ES-I3 (cell line): ENCODE measurements at regions not wholly inside any gene's neighbourhood (a gene's known extent, or its start where the extent isn't known, plus 50 kb on each side); places are given as distances from the start of the nearest gene placed in this dataset.

Source experiments
- H3K36me3 ChIP-seq: 2 replicates; pipeline ENCODE4 v1.6.1; 2013; ENCODE audit warnings: mild to moderate bottlenecking, low read length, control low read depth, moderate library complexity; ENCODE audit not compliant: insufficient read depth
- H3K4me1 ChIP-seq: 2 replicates; pipeline ENCODE4 v1.6.1; 2013; ENCODE audit warnings: mild to moderate bottlenecking, control low read depth, low read length; ENCODE audit not compliant: insufficient read depth
- H3K9ac ChIP-seq: 2 replicates; pipeline ENCODE4 v1.6.1; 2013; ENCODE audit warnings: low read depth, mild to moderate bottlenecking, low read length, moderate library complexity
- H3K9me3 ChIP-seq: 2 replicates; pipeline ENCODE4 v1.6.1; 2013; ENCODE audit warnings: mild to moderate bottlenecking, low read length, moderate library complexity; ENCODE audit not compliant: control insufficient read depth, insufficient read depth

GRCh38 chr5:124557761-124558160, 188.7 kb downstream of the ZNF608 start:
- H3K4me1 ChIP-seq = peaks cover 12% of the 10 kb centered on the region
- no peak overlapping the region for H3K9ac ChIP-seq
- H3K36me3 ChIP-seq = no peaks in the 10 kb centered on the region
- H3K9me3 ChIP-seq = no peaks in the 10 kb centered on the region

- no peaks in the 10 kb centered on the region for H3K36me3 ChIP-seq
- H3K9me3 ChIP-seq = no peaks in the 10 kb centered on the region
- H3K4me1 ChIP-seq = peaks cover 12% of the 10 kb centered on the region
- no peak overlapping the region for H3K9ac ChIP-seq
Measured at GRCh38 chr5:124554746-124555578, 191.5 kb downstream of the ZNF608 start.

- no peaks in the 10 kb centered on the region for H3K9me3 ChIP-seq
- H3K36me3 ChIP-seq = no peaks in the 10 kb centered on the region
- H3K4me1 ChIP-seq = peaks cover 12% of the 10 kb centered on the region
- H3K9ac ChIP-seq = no peak overlapping the region
Measured at GRCh38 chr5:124553911-124554310, 192.5 kb downstream of the ZNF608 start.

GRCh38 chr5:124552526-124552925, 193.9 kb downstream of the ZNF608 start:
- H3K4me1 ChIP-seq = peaks cover 12% of the 10 kb centered on the region
- no peaks in the 10 kb centered on the region for H3K9me3 ChIP-seq
- no peaks in the 10 kb centered on the region for H3K36me3 ChIP-seq
- no peak overlapping the region for H3K9ac ChIP-seq

GRCh38 chr5:124551939-124552279, 194.5 kb downstream of the ZNF608 start:
- H3K4me1 ChIP-seq = peaks cover 12% of the 10 kb centered on the region

GRCh38 chr5:124550731-124551130, 195.7 kb downstream of the ZNF608 start:
- H3K36me3 ChIP-seq = no peaks in the 10 kb centered on the region
- H3K9ac ChIP-seq = no peak overlapping the region
- peaks cover 12% of the 10 kb centered on the region for H3K4me1 ChIP-seq
- no peaks in the 10 kb centered on the region for H3K9me3 ChIP-seq

More at GRCh38 chr5:124551939-124552279, 194.5 kb downstream of the ZNF608 start:
- H3K36me3 ChIP-seq = no peaks in the 10 kb centered on the region
- no peaks in the 10 kb centered on the region for H3K9me3 ChIP-seq
- H3K9ac ChIP-seq = no peak overlapping the region

GRCh38 chr5:124549891-124550436, 196.5 kb downstream of the ZNF608 start:
- Histone ChIP-seq H3K36me3 (no peaks in the 10 kb centered on the region), H3K4me1 (peaks cover 10% of the 10 kb centered on the region), H3K9me3 (no peaks in the 10 kb centered on the region), H3K9ac (no peak overlapping the region)

GRCh38 chr5:124546643-124547042, 199.8 kb downstream of the ZNF608 start:
- H3K4me1 ChIP-seq = no peaks in the 10 kb centered on the region
- H3K36me3 ChIP-seq = no peaks in the 10 kb centered on the region
- H3K9ac ChIP-seq = no peak overlapping the region
- H3K9me3 ChIP-seq = no peaks in the 10 kb centered on the region

- H3K9me3 ChIP-seq = no peaks in the 10 kb centered on the region
- H3K36me3 ChIP-seq = no peaks in the 10 kb centered on the region
- no peak overlapping the region for H3K9ac ChIP-seq
- no peaks in the 10 kb centered on the region for H3K4me1 ChIP-seq
Measured at GRCh38 chr5:124544366-124545055, 201.9 kb downstream of the ZNF608 start.

- no peaks in the 10 kb centered on the region for H3K9me3 ChIP-seq
- no peaks in the 10 kb centered on the region for H3K4me1 ChIP-seq
- no peak overlapping the region for H3K9ac ChIP-seq
- H3K36me3 ChIP-seq = no peaks in the 10 kb centered on the region
Measured at GRCh38 chr5:124538931-124539330, 207.5 kb downstream of the ZNF608 start.

GRCh38 chr5:124538191-124538590, 208.2 kb downstream of the ZNF608 start:
- no peak overlapping the region for H3K9ac ChIP-seq
- H3K9me3 ChIP-seq = peaks cover 2% of the 10 kb centered on the region; the same call in 1 of the 2 replicates
- no peaks in the 10 kb centered on the region for H3K4me1 ChIP-seq
- H3K36me3 ChIP-seq = no peaks in the 10 kb centered on the region

GRCh38 chr5:124537522-124537921, 208.9 kb downstream of the ZNF608 start:
- Histone ChIP-seq H3K36me3 (no peaks in the 10 kb centered on the region), H3K9ac (no peak overlapping the region), H3K4me1 (no peaks in the 10 kb centered on the region), H3K9me3 (peaks cover 3% of the 10 kb centered on the region; the same call in 1 of the 2 replicates)

- Histone ChIP-seq H3K36me3 (no peaks in the 10 kb centered on the region), H3K9ac (no peak overlapping the region), H3K9me3 (peaks cover 3% of the 10 kb centered on the region; the same call in 1 of the 2 replicates), H3K4me1 (no peaks in the 10 kb centered on the region)
Measured at GRCh38 chr5:124537107-124537506, 209.3 kb downstream of the ZNF608 start.

GRCh38 chr5:124536333-124536732, 210.1 kb downstream of the ZNF608 start:
- Histone ChIP-seq H3K9me3 (peaks cover 3% of the 10 kb centered on the region; the same call in 1 of the 2 replicates), H3K9ac (no peak overlapping the region), H3K4me1 (no peaks in the 10 kb centered on the region), H3K36me3 (no peaks in the 10 kb centered on the region)

- no peak overlapping the region for H3K9ac ChIP-seq
- H3K9me3 ChIP-seq = peaks cover 3% of the 10 kb centered on the region; the same call in 1 of the 2 replicates
- no peaks in the 10 kb centered on the region for H3K36me3 ChIP-seq
- no peaks in the 10 kb centered on the region for H3K4me1 ChIP-seq
Measured at GRCh38 chr5:124530916-124531315, 215.5 kb downstream of the ZNF608 start.
